OCI-M1 (cell line): ENCODE measurements at regions not wholly inside any gene's neighbourhood (a gene's known extent, or its start where the extent isn't known, plus 50 kb on each side); places are given as distances from the start of the nearest gene placed in this dataset.
A peak's percentile ranks its signal among the peaks of the same experiment; 100 is the strongest.

Source experiments
- DNase-seq: peaks from one replicate; lab custom pipeline; 2025; lab: John Stamatoyannopoulos, UW

GRCh38 chr5:61653807-61654580 is 321.9 kb downstream of the ZSWIM6 start:
- no peak for DNase-seq

DNA sequence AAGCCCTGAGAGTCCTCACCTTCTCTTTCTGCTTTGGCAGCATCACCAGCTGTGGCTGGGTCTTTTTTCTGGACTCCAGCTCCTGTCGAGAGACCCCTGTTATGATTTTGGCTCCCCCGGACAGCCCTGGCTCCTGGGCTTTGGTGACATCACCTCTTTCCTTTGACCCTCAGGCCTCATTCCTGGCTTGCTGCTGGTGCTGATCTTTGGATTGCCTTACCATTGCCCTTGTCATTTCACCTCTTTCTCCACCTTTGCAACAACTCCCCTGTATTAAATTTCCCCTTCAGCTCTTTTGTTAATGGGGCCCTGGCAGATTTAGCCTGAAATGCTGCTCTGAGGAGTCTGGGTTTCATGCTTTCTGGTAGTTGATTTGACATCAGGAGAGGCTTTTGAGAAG is 322.8 kb downstream of the ZSWIM6 start:
- DNase-seq: no peak

GRCh38 chr5:61657010-61657409 is 325.0 kb downstream of the ZSWIM6 start:
- no peak for DNase-seq

DNA sequence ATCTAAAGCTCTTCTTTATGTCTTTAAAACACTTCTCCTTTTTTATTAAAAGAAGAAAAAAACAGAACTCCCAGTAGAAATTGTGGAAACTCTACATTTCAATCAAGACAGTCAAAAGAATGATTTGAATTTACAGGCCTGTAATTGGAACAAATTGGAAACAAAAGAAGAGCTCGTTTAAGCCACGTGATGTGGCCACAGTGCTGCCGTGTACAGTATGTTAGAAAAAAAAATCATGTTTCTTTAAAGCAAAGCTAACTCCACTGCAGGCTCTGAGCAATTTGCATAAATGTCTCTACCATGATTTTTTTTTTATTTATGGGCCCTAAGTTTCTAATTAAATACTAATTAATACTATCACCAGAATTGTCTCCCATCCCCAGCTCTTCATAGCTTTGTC is 325.6 kb downstream of the ZSWIM6 start:
- DNase-seq: peak; percentile 5

GRCh38 chr5:61658592-61659008 is 326.5 kb downstream of the ZSWIM6 start:
- peak; percentile 86 for DNase-seq

DNA sequence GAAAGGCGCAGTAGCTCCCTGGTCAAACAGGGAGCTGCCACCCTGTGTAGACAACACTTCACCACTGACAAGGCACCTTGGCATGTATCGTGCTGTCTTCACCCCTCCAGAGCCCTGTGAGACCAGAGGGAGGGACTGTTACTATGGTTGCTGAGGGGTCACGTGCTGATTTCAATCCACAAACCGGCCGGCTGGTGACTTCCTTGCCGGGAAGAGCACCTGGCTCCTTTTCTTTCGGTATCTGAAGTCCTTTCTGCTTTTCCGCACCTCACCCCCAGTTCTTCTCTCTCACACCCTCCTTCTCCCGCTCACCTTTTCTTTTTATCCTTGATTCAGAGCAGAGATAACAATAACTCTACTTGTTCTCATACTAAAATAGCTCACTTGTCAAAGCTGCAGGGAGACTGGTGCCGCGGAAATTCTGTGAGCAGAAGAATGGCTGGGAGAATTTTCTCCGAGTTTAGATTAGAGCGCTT is 327.2 kb downstream of the ZSWIM6 start:
- DNase-seq: no peak

- DNase-seq: no peak
Measured at GRCh38 chr5:61662670-61663069, 330.6 kb downstream of the ZSWIM6 start.

GRCh38 chr5:61666064-61666621 is 334.1 kb downstream of the ZSWIM6 start:
- no peak for DNase-seq

DNA sequence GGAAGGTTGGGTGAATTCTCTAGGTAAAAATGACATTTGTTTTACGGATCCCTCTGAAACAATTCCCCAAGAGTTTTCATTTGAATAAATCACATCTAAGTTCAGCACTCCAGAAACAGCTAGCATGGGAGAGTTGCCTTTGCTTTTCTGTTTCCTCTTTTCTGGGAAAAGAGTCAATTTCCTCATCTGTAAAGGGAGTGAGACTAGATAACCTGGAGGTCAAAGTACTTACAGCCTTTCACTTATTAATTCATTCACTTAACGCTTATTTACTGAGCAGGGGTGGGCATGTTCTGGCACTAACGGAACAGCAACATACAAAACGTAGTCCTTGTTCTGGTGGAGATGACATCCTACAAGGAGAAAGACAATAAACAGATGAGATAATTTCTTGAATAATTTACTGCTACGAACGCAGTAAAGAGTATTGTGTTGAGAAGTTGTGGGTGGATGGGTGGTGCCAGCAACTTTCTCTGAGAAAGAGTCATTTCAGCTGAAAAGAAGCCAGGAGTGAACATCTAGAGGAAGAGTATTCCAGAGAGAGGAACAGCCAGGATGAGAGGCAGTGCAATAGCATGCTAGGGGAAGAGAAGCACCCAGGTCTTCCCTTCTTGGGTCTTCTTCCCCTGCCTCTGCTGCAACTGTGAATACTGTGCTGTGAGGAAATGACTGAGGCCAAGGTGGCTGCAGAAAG is 335.6 kb downstream of the ZSWIM6 start:
- DNase-seq: peak; percentile 42

DNA sequence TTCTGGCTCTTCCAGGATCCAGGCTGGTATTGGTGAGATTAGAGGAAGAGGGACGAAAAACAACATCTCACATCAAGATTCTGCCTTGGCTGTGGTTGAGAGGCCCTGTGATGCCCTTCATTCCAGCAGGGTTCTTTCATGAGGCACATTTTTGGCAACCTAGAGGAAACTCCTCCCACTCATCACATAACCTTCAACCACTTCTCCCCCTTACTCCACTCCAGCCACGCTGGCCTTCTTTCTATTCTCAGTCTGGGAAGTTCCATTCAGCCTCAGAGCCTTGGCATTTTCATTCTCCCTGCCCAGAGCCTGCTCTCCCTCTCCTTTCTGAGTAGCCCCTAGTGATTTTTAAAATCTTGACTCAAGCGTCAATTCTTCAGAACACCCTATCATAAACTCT is 337.5 kb downstream of the ZSWIM6 start:
- no peak for DNase-seq

DNA sequence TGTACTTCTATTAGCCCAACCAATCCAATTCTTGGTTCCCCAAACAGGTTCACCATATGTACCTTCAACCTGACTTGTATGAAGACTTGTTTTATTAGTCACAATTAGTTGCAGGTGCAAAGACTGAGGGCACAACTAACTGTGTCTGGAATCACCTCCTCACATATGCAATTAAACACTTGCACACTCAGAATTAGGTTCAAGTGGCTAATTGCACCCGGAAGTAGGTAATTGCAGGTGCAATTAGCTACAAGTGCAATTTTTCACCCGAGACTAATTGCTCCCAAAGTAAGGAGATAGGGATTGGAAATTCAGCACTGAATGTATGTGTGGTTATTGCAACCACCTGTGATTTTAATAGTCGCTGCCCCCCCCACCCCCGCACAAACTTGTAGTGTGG is 338.9 kb downstream of the ZSWIM6 start:
- DNase-seq: no peak

DNA sequence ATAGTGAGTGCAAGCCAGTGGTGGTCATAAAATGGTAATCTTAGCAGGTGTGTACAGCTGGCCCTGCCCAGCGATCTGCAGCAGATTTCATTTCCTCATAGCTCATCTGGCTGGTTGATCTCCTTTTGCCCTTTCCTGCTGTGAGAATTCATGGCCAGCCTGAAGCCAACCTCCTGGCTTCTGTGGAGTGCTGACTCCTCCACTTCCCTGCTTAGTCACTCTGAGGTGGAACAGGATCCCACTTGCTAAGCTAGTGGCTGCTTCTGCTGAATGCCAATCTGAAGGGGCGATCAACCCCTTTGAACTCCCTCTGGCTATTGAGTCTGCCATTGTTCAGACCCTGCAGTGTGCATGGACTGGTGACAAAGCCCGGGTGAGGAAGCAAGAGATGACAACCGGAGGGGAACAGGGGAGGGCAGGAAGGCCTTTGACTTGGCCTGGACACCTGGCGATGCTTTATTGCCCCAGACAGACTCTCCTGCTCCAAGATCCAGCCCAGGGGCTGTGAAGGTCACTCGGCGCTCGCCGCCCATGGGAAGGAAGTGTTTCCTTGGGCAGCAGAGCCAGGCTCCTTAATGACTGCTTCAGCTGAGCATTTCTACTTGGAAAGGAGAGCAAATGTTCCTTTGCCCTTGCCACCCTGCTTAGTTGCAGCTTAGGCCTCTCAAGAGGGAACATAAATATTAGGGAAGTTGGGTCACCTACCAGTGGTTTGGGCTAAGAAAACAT is 341.1 kb downstream of the ZSWIM6 start:
- DNase-seq: no peak

- DNase-seq: no peak
Measured at GRCh38 chr5:61674378-61674777, 342.3 kb downstream of the ZSWIM6 start.

- no peak for DNase-seq
Measured at GRCh38 chr5:61675015-61675692, 343.1 kb downstream of the ZSWIM6 start.

- DNase-seq: no peak
Measured at GRCh38 chr5:61677220-61677619, 345.2 kb downstream of the ZSWIM6 start.

DNA sequence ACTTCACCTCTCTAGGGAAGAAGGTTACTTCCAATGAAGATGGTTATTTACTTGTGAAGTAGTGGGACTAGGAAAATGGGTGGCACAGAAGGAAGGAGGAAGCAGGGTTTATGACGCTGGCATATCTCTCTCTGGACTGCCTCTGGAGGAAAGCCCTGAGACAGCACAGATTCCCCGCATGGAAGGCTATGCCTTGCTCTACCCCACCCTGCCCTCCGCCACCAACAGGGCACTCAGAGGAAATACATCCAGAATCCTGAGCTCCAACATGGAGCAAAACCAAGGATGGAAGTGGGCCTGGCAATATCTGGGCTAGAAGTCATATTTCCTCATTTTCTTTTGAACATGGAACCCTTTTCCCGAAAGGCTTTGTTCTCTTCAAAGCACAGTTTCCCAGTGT is 346.9 kb downstream of the ZSWIM6 start:
- DNase-seq: no peak

GRCh38 chr5:61679562-61679961 is 347.5 kb downstream of the ZSWIM6 start:
- no peak for DNase-seq

DNA sequence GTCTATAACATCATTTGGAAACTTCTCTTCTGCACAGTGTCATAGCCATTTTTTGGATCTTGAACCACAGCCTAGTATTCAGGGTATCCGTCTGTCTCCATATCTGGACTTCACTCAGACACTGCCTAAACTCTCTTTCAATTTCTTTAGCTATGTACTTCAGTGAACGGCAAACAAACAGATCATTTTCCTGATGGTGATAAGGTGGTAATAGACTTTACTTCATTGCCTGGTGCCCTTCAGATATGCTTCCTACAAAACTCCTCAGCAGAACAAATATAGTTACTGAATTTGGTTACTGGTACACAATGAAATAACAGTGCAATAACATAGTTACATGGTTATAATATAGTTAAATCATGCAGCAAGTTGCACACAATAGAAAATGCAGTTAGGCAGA is 348.2 kb downstream of the ZSWIM6 start:
- no peak for DNase-seq

DNA sequence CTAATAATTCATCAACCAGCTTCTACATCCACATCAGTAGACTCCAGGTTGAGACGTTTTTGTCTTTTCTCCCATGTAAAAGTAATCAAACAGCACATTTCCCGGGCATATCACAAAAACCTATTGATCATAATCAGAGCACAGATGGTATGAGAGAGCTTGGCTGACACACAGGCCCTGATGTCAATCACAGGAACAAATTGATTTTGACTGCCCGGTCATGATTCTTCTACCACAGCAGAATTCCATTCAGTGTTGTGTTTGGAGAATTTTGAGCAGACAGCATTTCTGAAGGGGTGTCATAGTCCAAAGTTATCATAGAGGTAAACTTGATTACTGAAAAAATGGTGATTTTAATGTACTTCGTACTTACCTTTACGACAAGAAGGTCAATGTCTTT is 351.1 kb downstream of the ZSWIM6 start:
- DNase-seq: no peak

GRCh38 chr5:61683926-61684325 is 351.9 kb downstream of the ZSWIM6 start:
- no peak for DNase-seq

- no peak for DNase-seq
Measured at GRCh38 chr5:61686491-61687257, 354.6 kb downstream of the ZSWIM6 start.
